ENCODE measurements at regions not wholly inside any gene's neighbourhood (a gene's known extent, or its start where the extent isn't known, plus 50 kb on each side); places are given as distances from the start of the nearest gene placed in this dataset.

GRCh38 chr6:56377295-56377694 lies 129.9 kb upstream of the COL21A1 start:
- DNase-seq (ENCODE audit: low spot score), result no peak

- no peak for DNase-seq (ENCODE audit: low spot score)
These were observed 128.4 kb upstream of the COL21A1 start for GRCh38 chr6:56375806-56376205.

GRCh38 chr6:56374841-56375369 lies 127.5 kb upstream of the COL21A1 start:
- no peak for DNase-seq (ENCODE audit: low spot score)

GRCh38 chr6:56372406-56372995 lies 125.1 kb upstream of the COL21A1 start:
- DNase-seq (ENCODE audit: low spot score), result no peak

GRCh38 chr6:56370561-56371211 lies 123.3 kb upstream of the COL21A1 start:
- peak; percentile 54 for DNase-seq (ENCODE audit: low spot score)

- DNase-seq (ENCODE audit: low spot score), result no peak
These were observed 122.8 kb upstream of the COL21A1 start for GRCh38 chr6:56370127-56370540.

- DNase-seq (ENCODE audit: low spot score), result no peak
These were observed 121.1 kb upstream of the COL21A1 start for GRCh38 chr6:56368491-56368890.

- DNase-seq (ENCODE audit: low spot score), result no peak
These were observed 118.9 kb upstream of the COL21A1 start for GRCh38 chr6:56366141-56366852.

GRCh38 chr6:56364827-56365339 lies 117.5 kb upstream of the COL21A1 start:
- DNase-seq (ENCODE audit: low spot score), result no peak

- no peak for DNase-seq (ENCODE audit: low spot score)
These were observed 117.0 kb upstream of the COL21A1 start for GRCh38 chr6:56364431-56364826.

GRCh38 chr6:56363796-56364430 lies 116.5 kb upstream of the COL21A1 start:
- no peak for DNase-seq (ENCODE audit: low spot score)

- no peak for DNase-seq (ENCODE audit: low spot score)
These were observed 114.4 kb upstream of the COL21A1 start for GRCh38 chr6:56361812-56362211.

- peak; percentile 81 for DNase-seq (ENCODE audit: low spot score)
These were observed 112.0 kb upstream of the COL21A1 start for GRCh38 chr6:56359201-56359899.

- DNase-seq (ENCODE audit: low spot score), result no peak
These were observed 110.4 kb upstream of the COL21A1 start for GRCh38 chr6:56357616-56358373.

GRCh38 chr6:56356426-56356825 lies 109.0 kb upstream of the COL21A1 start:
- no peak for DNase-seq (ENCODE audit: low spot score)

- no peak for DNase-seq (ENCODE audit: low spot score)
These were observed 106.5 kb upstream of the COL21A1 start for GRCh38 chr6:56353860-56354259.

- no peak for DNase-seq (ENCODE audit: low spot score)
These were observed 103.4 kb upstream of the COL21A1 start for GRCh38 chr6:56350628-56351260.

- no peak for DNase-seq (ENCODE audit: low spot score)
These were observed 101.8 kb upstream of the COL21A1 start for GRCh38 chr6:56349194-56349593.

- no peak for DNase-seq (ENCODE audit: low spot score)
These were observed 101.2 kb upstream of the COL21A1 start for GRCh38 chr6:56348578-56348977.

- DNase-seq (ENCODE audit: low spot score), result no peak
These were observed 100.1 kb upstream of the COL21A1 start for GRCh38 chr6:56347526-56347925.

GRCh38 chr6:56346958-56347357 lies 99.6 kb upstream of the COL21A1 start:
- no peak for DNase-seq (ENCODE audit: low spot score)
